Small intestine (tissue), 7 donors: ENCODE measurements at regions not wholly inside any gene's neighbourhood (a gene's known extent, or its start where the extent isn't known, plus 50 kb on each side); places are given as distances from the start of the nearest gene placed in this dataset.

Experiments used
- DNase-seq, 2 donors: peaks; one replicate each; pipeline versions ENCODE4 v3.0.0 to v3.0.0-alpha.2; 2013
- FAIRE-seq: peaks from 2 replicates; lab custom pipeline; 2012; peaks lifted over from hg19 to GRCh38; lab: Jason Lieb, UNC
- H3K27ac ChIP-seq, 3 donors: one replicate each; pipeline ENCODE4 v1.5.1; 2013; ENCODE audit warnings: low read length in 2 of 3, mild to moderate bottlenecking in 2 of 3, control low read depth in 1 of 3, inconsistent platforms in 1 of 3, low read depth in 1 of 3, moderate library complexity in 1 of 3
- H3K27me3 ChIP-seq, 3 donors: one replicate each; pipeline ENCODE4 v1.6.1; 2013; ENCODE audit warnings: low read length in 3 of 3, inconsistent platforms in 1 of 3; ENCODE audit not compliant: control insufficient read depth in 3 of 3, insufficient read depth in 3 of 3
- H3K36me3 ChIP-seq, 3 donors: one replicate each; pipeline ENCODE4 v1.6.1; 2013; ENCODE audit warnings: low read length in 3 of 3, inconsistent platforms in 1 of 3, low read depth in 1 of 3, mild to moderate bottlenecking in 1 of 3, moderate library complexity in 1 of 3; ENCODE audit not compliant: control insufficient read depth in 3 of 3, insufficient read depth in 2 of 3
- H3K4me1 ChIP-seq, 3 donors: one replicate each; pipeline ENCODE4 v1.6.1; 2013; ENCODE audit warnings: low read length in 2 of 3, inconsistent platforms in 1 of 3, low read depth in 1 of 3, mild to moderate bottlenecking in 1 of 3, moderate library complexity in 1 of 3; ENCODE audit not compliant: control insufficient read depth in 3 of 3, insufficient read depth in 2 of 3
- H3K4me3 ChIP-seq, 3 donors: one replicate each; pipeline ENCODE4 v1.5.1; 2013; ENCODE audit warnings: low read length in 3 of 3, control low read depth in 1 of 3, inconsistent platforms in 1 of 3, low read depth in 1 of 3, mild to moderate bottlenecking in 1 of 3, moderate library complexity in 1 of 3
- H3K9me3 ChIP-seq, 2 donors: one replicate each; pipeline ENCODE4 v1.6.1; 2013; ENCODE audit warnings: low read depth in 1 of 2, low read length in 1 of 2; ENCODE audit not compliant: control insufficient read depth in 2 of 2, insufficient read depth in 1 of 2
- WGBS, 3 donors: extraction: QIAGEN DNeasy Blood & Tissue Kit; methylation state at CpG; one replicate each; pipeline ENCODE4 v1.1.7; 2013; 5-methylcytosine and 5-hydroxymethylcytosine counted together
- donor health status: healthy with polysubstance abuse.
- donor health status: control.
- donor health status: control.
- donor health status: Bipolar disorder and iron deficiency.
- donor health status: healthy.

- H3K36me3 ChIP-seq, result no peaks in the 10 kb centered on the region
- 88 to 100% (median 89%) methylated on average over 1 of the region's 1 CpG for WGBS, 3 donors
- H3K4me3 ChIP-seq, result no peak overlapping the region
- H3K4me1 ChIP-seq, result no peaks in the 10 kb centered on the region
- H3K27me3 ChIP-seq, result peaks cover 0 to 35% (median 13%) of the 10 kb centered on the region in 3 donors
- peaks cover 0 to 3% of the 10 kb centered on the region in 2 donors for H3K9me3 ChIP-seq
- H3K27ac ChIP-seq, result no peak overlapping the region
- FAIRE-seq, result no peak
- DNase-seq, result no peak
Observed at GRCh38 chr5:73328640-73329039, 119.9 kb downstream of the FOXD1 start.

GRCh38 chr5:73327908-73328455 lies 120.6 kb downstream of the FOXD1 start:
- Histone ChIP-seq H3K4me1 (no peaks in the 10 kb centered on the region), H3K4me3 (no peak overlapping the region), H3K36me3 (no peaks in the 10 kb centered on the region), H3K9me3 (peaks cover 0 to 3% of the 10 kb centered on the region in 2 donors), H3K27me3 (peaks cover 0 to 35% (median 12%) of the 10 kb centered on the region in 3 donors), H3K27ac (no peak overlapping the region)
- WGBS, 3 donors, result 84 to 87% (median 86%) methylated on average over 2 of the region's 2 CpGs
- FAIRE-seq, result no peak
- DNase-seq, result no peak

- H3K27ac ChIP-seq, result no peak overlapping the region
- no peaks in the 10 kb centered on the region for H3K4me1 ChIP-seq
- FAIRE-seq (no peak), DNase-seq (no peak)
- no peaks in the 10 kb centered on the region for H3K36me3 ChIP-seq
- H3K27me3 ChIP-seq, result peaks cover 0 to 40% (median 14%) of the 10 kb centered on the region in 3 donors
- 77 to 92% (median 81%) methylated on average over 3 of the region's 3 CpGs for WGBS, 3 donors
- no peak overlapping the region for H3K4me3 ChIP-seq
- H3K9me3 ChIP-seq, result no peaks in the 10 kb centered on the region
Observed at GRCh38 chr5:73325546-73325945, 123.0 kb downstream of the FOXD1 start.

- no peaks in the 10 kb centered on the region for H3K9me3 ChIP-seq
- WGBS, 3 donors, result 59 to 76% (median 67%) methylated on average over 5 of the region's 5 CpGs
- no peak for FAIRE-seq
- no peaks in the 10 kb centered on the region for H3K36me3 ChIP-seq
- no peak overlapping the region for H3K27ac ChIP-seq
- H3K4me3 ChIP-seq, result no peak overlapping the region
- no peaks in the 10 kb centered on the region for H3K4me1 ChIP-seq
- H3K27me3 ChIP-seq, result peaks cover 0 to 45% (median 14%) of the 10 kb centered on the region in 3 donors
- DNase-seq, result no peak
Observed at GRCh38 chr5:73323466-73323865, 125.1 kb downstream of the FOXD1 start.

GRCh38 chr5:73322437-73323076 lies 126.0 kb downstream of the FOXD1 start:
- no peak for DNase-seq
- no peak overlapping the region for H3K4me3 ChIP-seq
- H3K27ac ChIP-seq, result no peak overlapping the region
- H3K36me3 ChIP-seq, result no peaks in the 10 kb centered on the region
- FAIRE-seq, result no peak
- no peaks in the 10 kb centered on the region for H3K4me1 ChIP-seq
- H3K27me3 ChIP-seq, result peaks cover 0 to 47% (median 17%) of the 10 kb centered on the region in 3 donors
- no peaks in the 10 kb centered on the region for H3K9me3 ChIP-seq
- 66 to 79% (median 76%) methylated on average over 9 of the region's 9 CpGs for WGBS, 3 donors

GRCh38 chr5:73321757-73322436 lies 126.7 kb downstream of the FOXD1 start:
- WGBS, 3 donors, result 61 to 76% (median 66%) methylated on average over 5 of the region's 5 CpGs
- no peak for FAIRE-seq
- peaks cover 0 to 51% (median 22%) of the 10 kb centered on the region in 3 donors for H3K27me3 ChIP-seq
- no peaks in the 10 kb centered on the region for H3K36me3 ChIP-seq
- H3K9me3 ChIP-seq, result no peaks in the 10 kb centered on the region
- H3K4me3 ChIP-seq, result no peak overlapping the region
- H3K27ac ChIP-seq, result no peak overlapping the region
- no peaks in the 10 kb centered on the region for H3K4me1 ChIP-seq
- DNase-seq, result no peak

GRCh38 chr5:73319036-73319435 lies 129.5 kb downstream of the FOXD1 start:
- FAIRE-seq (no peak), DNase-seq (no peak)
- no peak overlapping the region for H3K27ac ChIP-seq
- no peaks in the 10 kb centered on the region for H3K4me1 ChIP-seq
- peaks cover 0 to 35% (median 20%) of the 10 kb centered on the region in 3 donors for H3K27me3 ChIP-seq
- 81 to 85% (median 82%) methylated on average over 6 of the region's 6 CpGs for WGBS, 3 donors
- H3K9me3 ChIP-seq, result no peaks in the 10 kb centered on the region
- H3K36me3 ChIP-seq, result no peaks in the 10 kb centered on the region
- no peak overlapping the region for H3K4me3 ChIP-seq

GRCh38 chr5:73318308-73318719 lies 130.3 kb downstream of the FOXD1 start:
- FAIRE-seq (no peak), DNase-seq (no peak)
- 53 to 59% (median 56%) methylated on average over 1 of the region's 1 CpG for WGBS, 3 donors
- Histone ChIP-seq H3K4me3 (no peak overlapping the region), H3K9me3 (no peaks in the 10 kb centered on the region), H3K36me3 (no peaks in the 10 kb centered on the region), H3K4me1 (no peaks in the 10 kb centered on the region), H3K27ac (no peak overlapping the region), H3K27me3 (peaks cover 0 to 41% (median 20%) of the 10 kb centered on the region in 3 donors)
